A673 (cell line): ENCODE measurements at regions not wholly inside any gene's neighbourhood (a gene's known extent, or its start where the extent isn't known, plus 50 kb on each side); places are given as distances from the start of the nearest gene placed in this dataset.

Source experiments
- BruUV-seq: library from RNA; stranded (reverse); fragments of 400-500 nt; replicated peaks from 2 replicates; lab custom pipeline; 2021; lab: Mats Ljungman, UMichigan
- CTCF ChIA-PET: fragments of 300-600 bp; sonication (Branson Sonifier 250); formaldehyde crosslinking; loops from one replicate; lab custom pipeline; 2022; ENCODE audit warnings: antibody characterized with exemption; lab: Charles Lee
- POLR2A ChIA-PET: fragments of 300-600 bp; sonication (Branson Sonifier 250); formaldehyde crosslinking; loops from one replicate; lab custom pipeline; 2022; ENCODE audit warnings: antibody characterized with exemption; ENCODE audit not compliant: low non-redundant PET; lab: Charles Lee
- DNase-seq: peaks from one replicate; pipeline ENCODE4 v3.0.0-alpha.2; 2015; ENCODE audit warnings: low spot score
- H3K27ac ChIP-seq: fragments of 200-600 bp; sonication (generic); 2 replicates; pipeline ENCODE4 v1.5.1; 2016; ENCODE audit warnings: mixed run types, low read depth, mild to moderate bottlenecking, mixed read lengths, antibody characterized with exemption, low read length; ENCODE audit not compliant: poor library complexity, severe bottlenecking
- H3K27me3 ChIP-seq: fragments of 200-600 bp; sonication (generic); replicated peaks from 2 replicates; pipeline ENCODE4 v1.6.1; 2017; ENCODE audit warnings: mixed run types, low read depth, mild to moderate bottlenecking, mixed read lengths, antibody characterized with exemption, low read length; ENCODE audit not compliant: insufficient read depth, poor library complexity
- H3K36me3 ChIP-seq: fragments of 200-600 bp; sonication (generic); 2 replicates; pipeline ENCODE4 v1.6.1; 2016; ENCODE audit warnings: mixed run types, mild to moderate bottlenecking, mixed read lengths, antibody characterized with exemption, low read length; ENCODE audit not compliant: insufficient read depth, poor library complexity, severe bottlenecking
- H3K4me1 ChIP-seq: fragments of 200-600 bp; sonication (generic); 2 replicates; pipeline ENCODE4 v1.6.1; 2017; ENCODE audit warnings: mixed run types, mild to moderate bottlenecking, mixed read lengths, antibody characterized with exemption, low read length; ENCODE audit not compliant: insufficient read depth, poor library complexity, severe bottlenecking
- H3K4me3 ChIP-seq: fragments of 200-600 bp; sonication (generic); 2 replicates; pipeline ENCODE4 v1.5.1; 2016; ENCODE audit warnings: low read depth, mixed run types, mild to moderate bottlenecking, mixed read lengths, low read length; ENCODE audit not compliant: poor library complexity, severe bottlenecking
- H3K9me3 ChIP-seq: fragments of 200-600 bp; sonication (generic); 2 replicates; pipeline ENCODE4 v1.6.1; 2016; ENCODE audit warnings: mixed run types, low read depth, mild to moderate bottlenecking, mixed read lengths, antibody characterized with exemption, low read length; ENCODE audit not compliant: poor library complexity, severe bottlenecking
- EZH2 ChIP-seq: fragments of 200-600 bp; sonication (generic); IDR thresholded peaks from 2 replicates; pipeline ENCODE4 v1.6.1; 2017; ENCODE audit warnings: borderline replicate concordance, low read depth, mild to moderate bottlenecking, mixed read lengths, antibody characterized with exemption, low read length; ENCODE audit not compliant: poor library complexity, severe bottlenecking
- intact Hi-C: fragments of 100-400 bp; cut with micrococcal nuclease; formaldehyde crosslinking; loops from one replicate; pipeline ENCODE4 v1.10.0; 2022; ENCODE audit not compliant: unreplicated experiment
- TF ChIP-seq, protein P1 (sequence below): fragments of 300-800, 200-600 bp; sonication (generic); conservative IDR thresholded peaks from 2 replicates; pipeline ENCODE4 v1.5.1; 2017; ENCODE audit warnings: low read depth, mild to moderate bottlenecking, antibody characterized with exemption, low read length, moderate library complexity, mixed read lengths

DNA sequence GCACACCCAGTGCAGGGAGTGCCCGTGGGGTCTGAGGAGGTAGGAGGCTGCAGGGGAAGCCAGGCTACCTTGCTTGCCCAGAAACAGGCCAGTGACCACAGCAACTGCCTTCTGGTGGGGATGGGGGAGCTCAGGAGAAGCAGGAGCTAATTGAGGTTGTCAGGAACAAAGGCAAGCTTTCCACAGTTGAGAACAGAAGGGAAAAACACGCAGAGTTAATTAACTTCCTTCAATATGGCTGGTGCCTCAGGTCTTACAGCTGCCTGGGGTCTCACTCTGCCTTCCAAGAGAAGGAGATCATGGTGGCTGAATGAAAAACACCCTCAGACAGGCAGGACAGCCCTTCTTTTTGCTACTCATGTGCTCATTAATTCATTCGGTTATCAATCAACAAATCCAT, 127.9 kb upstream of the SYT13 start:
- no peak for DNase-seq
- CTCF ChIA-PET: interaction anchor here (0.7 kb wide), 1 partner anchor 41 kb away, joined by 3 read pairs; no protein-coding TSS in a partner anchor
- BruUV-seq: no TSS peak
- Histone ChIP-seq H3K9me3 (no peaks in the 10 kb centered on the region), H3K4me3 (no peak overlapping the region), H3K36me3 (no peaks in the 10 kb centered on the region), H3K27ac (no peak overlapping the region), H3K4me1 (no peaks in the 10 kb centered on the region), H3K27me3 (no peaks in the 10 kb centered on the region)
- POLR2A ChIA-PET: no interaction called here
- intact Hi-C loops: no loop called here
- TF ChIP-seq EZH2: no peak
- TF ChIP-seq, protein P1, sequence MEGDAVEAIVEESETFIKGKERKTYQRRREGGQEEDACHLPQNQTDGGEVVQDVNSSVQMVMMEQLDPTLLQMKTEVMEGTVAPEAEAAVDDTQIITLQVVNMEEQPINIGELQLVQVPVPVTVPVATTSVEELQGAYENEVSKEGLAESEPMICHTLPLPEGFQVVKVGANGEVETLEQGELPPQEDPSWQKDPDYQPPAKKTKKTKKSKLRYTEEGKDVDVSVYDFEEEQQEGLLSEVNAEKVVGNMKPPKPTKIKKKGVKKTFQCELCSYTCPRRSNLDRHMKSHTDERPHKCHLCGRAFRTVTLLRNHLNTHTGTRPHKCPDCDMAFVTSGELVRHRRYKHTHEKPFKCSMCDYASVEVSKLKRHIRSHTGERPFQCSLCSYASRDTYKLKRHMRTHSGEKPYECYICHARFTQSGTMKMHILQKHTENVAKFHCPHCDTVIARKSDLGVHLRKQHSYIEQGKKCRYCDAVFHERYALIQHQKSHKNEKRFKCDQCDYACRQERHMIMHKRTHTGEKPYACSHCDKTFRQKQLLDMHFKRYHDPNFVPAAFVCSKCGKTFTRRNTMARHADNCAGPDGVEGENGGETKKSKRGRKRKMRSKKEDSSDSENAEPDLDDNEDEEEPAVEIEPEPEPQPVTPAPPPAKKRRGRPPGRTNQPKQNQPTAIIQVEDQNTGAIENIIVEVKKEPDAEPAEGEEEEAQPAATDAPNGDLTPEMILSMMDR: no peak

DNA sequence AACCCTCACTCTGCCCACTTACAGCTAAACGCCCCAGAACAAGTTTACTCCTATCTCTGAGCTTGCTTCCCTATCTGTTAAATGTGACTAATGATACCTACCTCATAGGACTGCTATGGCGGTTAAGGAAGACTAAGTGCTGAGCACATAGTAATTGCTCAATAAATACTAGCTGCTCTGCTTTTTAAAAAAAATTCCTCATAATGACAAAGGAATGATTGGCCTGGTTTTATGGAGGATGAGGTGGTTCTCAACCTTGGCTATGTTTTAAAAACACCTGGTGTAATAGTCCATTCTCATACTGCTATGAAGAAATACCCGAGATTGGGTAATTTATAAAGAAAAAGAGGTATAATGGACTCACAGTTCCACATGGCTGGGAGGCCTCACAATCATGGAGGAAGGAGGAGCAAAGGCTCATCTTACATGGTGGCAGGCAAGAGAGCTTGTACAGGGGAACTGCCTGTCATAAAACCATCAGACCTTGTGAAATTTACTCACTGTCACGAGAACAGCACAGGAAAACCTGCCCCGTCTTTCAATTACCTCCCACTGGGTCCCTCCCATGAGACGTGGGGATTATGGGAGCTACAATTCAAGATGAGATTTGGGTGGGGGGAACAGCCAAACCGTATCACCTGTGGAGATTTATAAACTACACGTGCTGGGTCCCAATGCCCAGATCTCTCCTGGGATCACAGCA, 127.2 kb upstream of the SYT13 start:
- no peaks in the 10 kb centered on the region for H3K9me3 ChIP-seq
- ChIA-PET POLR2A (interaction anchor here (0.9 kb wide), 1 partner anchor 13 kb away, joined by 3 read pairs; no protein-coding TSS in a partner anchor), CTCF (interaction anchor here (0.7 to 1.9 kb wide), 3 partner anchors 41 to 358 kb away, joined by 3 to 9 read pairs (median 3); no protein-coding TSS in a partner anchor)
- H3K27me3 ChIP-seq: no peaks in the 10 kb centered on the region
- no peak overlapping the region for H3K27ac ChIP-seq
- TF ChIP-seq, protein P1: no peak
- TF ChIP-seq EZH2: no peak
- no peak overlapping the region for H3K4me3 ChIP-seq
- intact Hi-C loops: no loop called here
- BruUV-seq: no TSS peak
- H3K36me3 ChIP-seq: no peaks in the 10 kb centered on the region
- no peaks in the 10 kb centered on the region for H3K4me1 ChIP-seq
- peak; percentile 44 for DNase-seq

DNA sequence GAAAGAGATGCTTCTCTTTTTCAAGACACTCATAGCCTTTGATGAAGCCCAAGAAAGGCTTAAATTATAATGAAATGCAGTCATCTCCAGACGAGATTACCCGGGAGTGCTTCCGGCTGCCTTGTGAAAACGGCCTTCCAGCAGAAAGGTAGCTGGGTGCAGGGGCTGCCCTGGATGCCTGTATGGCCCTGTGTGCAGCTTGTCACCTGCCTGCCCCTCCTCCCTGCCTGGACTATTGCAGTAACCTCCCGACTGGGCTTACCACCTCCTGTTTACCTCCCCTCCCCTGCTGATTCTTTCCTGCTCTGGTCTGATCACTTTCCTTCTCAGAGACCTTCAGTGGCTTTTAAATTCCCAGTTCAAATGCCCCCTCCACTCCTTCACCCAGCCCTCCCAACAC, 126.4 kb upstream of the SYT13 start:
- no TSS peak for BruUV-seq
- POLR2A ChIA-PET: interaction anchor here (0.9 kb wide), 1 partner anchor 13 kb away, joined by 3 read pairs; no protein-coding TSS in a partner anchor
- Histone ChIP-seq H3K4me1 (no peaks in the 10 kb centered on the region), H3K36me3 (no peaks in the 10 kb centered on the region), H3K9me3 (no peaks in the 10 kb centered on the region), H3K27ac (no peak overlapping the region), H3K4me3 (no peak overlapping the region), H3K27me3 (no peaks in the 10 kb centered on the region)
- intact Hi-C loops: no loop called here
- no peak for TF ChIP-seq EZH2
- TF ChIP-seq, protein P1: no peak
- CTCF ChIA-PET: interaction anchor here (0.9 to 1.9 kb wide), 2 partner anchors 242 to 359 kb away, joined by 3 to 9 read pairs; no protein-coding TSS in a partner anchor
- DNase-seq: no peak
